ENCODE measurements at regions not wholly inside any gene's neighbourhood (a gene's known extent, or its start where the extent isn't known, plus 50 kb on each side); places are given as distances from the start of the nearest gene placed in this dataset.

DNA sequence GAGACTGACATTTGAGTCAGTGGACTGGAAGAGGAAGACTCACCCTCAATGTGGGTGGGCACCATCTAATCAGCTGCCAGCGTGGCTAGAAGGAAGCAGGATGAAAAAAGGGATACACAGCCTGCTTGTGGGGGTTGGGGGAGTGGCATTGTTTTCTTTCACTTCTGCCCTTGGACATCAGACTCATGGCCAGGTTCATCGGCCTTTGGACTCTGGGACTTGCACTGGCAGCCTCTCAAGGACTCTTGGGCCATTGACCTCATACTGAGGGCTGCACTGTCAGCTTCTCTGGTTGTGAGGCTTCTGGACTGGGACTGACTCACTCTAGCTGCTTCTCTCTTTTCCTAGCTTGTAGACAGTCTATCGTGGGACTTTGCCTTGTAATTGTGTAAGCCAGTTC lies 374.9 kb downstream of the TLE1 start:
- no peak for FAIRE-seq
- no peaks in the 10 kb centered on the region for H3K9me1 ChIP-seq (ENCODE audit: control insufficient read depth, extremely low read depth, insufficient read depth, low read length)
- no peaks in the 10 kb centered on the region for H3K4me1 ChIP-seq (ENCODE audit: control insufficient read depth, extremely low read depth, insufficient read depth, low read length)
- H3K4me3 ChIP-seq (ENCODE audit: control insufficient read depth in 2 of 3, extremely low read depth in 1 of 3, insufficient read depth in 2 of 3, low read depth in 1 of 3, low read length in 3 of 3): no peak overlapping the region
- no peak overlapping the region for H3K27ac ChIP-seq (ENCODE audit: control insufficient read depth, insufficient read depth, low read length)
- TF ChIP-seq, protein P1, sequence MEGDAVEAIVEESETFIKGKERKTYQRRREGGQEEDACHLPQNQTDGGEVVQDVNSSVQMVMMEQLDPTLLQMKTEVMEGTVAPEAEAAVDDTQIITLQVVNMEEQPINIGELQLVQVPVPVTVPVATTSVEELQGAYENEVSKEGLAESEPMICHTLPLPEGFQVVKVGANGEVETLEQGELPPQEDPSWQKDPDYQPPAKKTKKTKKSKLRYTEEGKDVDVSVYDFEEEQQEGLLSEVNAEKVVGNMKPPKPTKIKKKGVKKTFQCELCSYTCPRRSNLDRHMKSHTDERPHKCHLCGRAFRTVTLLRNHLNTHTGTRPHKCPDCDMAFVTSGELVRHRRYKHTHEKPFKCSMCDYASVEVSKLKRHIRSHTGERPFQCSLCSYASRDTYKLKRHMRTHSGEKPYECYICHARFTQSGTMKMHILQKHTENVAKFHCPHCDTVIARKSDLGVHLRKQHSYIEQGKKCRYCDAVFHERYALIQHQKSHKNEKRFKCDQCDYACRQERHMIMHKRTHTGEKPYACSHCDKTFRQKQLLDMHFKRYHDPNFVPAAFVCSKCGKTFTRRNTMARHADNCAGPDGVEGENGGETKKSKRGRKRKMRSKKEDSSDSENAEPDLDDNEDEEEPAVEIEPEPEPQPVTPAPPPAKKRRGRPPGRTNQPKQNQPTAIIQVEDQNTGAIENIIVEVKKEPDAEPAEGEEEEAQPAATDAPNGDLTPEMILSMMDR (optimal IDR thresholded peaks at IDR 0.05 in 1 of 3, IDR thresholded peaks at IDR 0.05 in 1 of 3, conservative IDR thresholded peaks at IDR 0.05 in 1 of 3; ENCODE audit: extremely low read depth in 1 of 3, insufficient read depth in 2 of 3, low read length in 3 of 3): no peak
- no peak for TF ChIP-seq EZH2 (IDR thresholded peaks at IDR 0.05; ENCODE audit: low read length)
- H4K20me1 ChIP-seq (ENCODE audit: control insufficient read depth, extremely low read depth, insufficient read depth, low read length): no peaks in the 10 kb centered on the region
- H3K79me2 ChIP-seq (ENCODE audit: control insufficient read depth, insufficient read depth, low read length): no peaks in the 10 kb centered on the region
- H3K9ac ChIP-seq (ENCODE audit: control insufficient read depth, extremely low read depth, insufficient read depth, low read length): no peak overlapping the region
- no peaks in the 10 kb centered on the region for H3K27me3 ChIP-seq (ENCODE audit: control insufficient read depth, extremely low read depth, insufficient read depth, low read length)
- no peaks in the 10 kb centered on the region for H3K9me3 ChIP-seq (ENCODE audit: control insufficient read depth, low read depth, low read length)
- dilution Hi-C loops (cut with MboI; ENCODE audit: extremely low pct_ligation_motif_present, low sequenced_read_pairs): no loop called here
- no peak overlapping the region for H2AFZ ChIP-seq (ENCODE audit: control insufficient read depth, low read length)
- no peak for DNase-seq (ENCODE audit: low read depth, low spot score)
- H3K36me3 ChIP-seq (ENCODE audit: control insufficient read depth in 2 of 2, extremely low read depth in 1 of 2, insufficient read depth in 2 of 2, low read length in 2 of 2): no peaks in the 10 kb centered on the region
- H3K4me2 ChIP-seq (ENCODE audit: control insufficient read depth, extremely low read depth, insufficient read depth, low read depth, low read length): no peak overlapping the region

DNA sequence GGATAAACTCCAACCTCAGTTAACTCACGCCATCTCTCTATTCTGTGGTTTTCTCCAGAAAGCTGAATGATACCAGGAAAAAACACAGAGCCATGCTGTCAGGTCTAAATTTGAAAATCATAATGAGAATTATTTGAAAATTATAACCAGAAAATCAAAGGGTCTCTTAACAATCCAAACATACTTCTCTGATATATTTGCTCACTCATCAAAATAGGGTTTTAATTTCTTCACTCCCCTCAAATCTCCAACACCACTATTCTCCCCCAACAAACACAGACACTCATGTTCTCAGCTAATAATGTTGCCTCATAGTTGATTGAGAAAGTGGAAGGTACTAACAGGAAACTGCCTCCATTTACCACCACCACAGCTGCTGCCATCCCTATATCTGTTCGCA lies 375.5 kb downstream of the TLE1 start:
- H3K27ac ChIP-seq (ENCODE audit: control insufficient read depth, insufficient read depth, low read length): no peak overlapping the region
- H2AFZ ChIP-seq (ENCODE audit: control insufficient read depth, low read length): no peak overlapping the region
- H4K20me1 ChIP-seq (ENCODE audit: control insufficient read depth, extremely low read depth, insufficient read depth, low read length): no peaks in the 10 kb centered on the region
- no peaks in the 10 kb centered on the region for H3K79me2 ChIP-seq (ENCODE audit: control insufficient read depth, insufficient read depth, low read length)
- no peaks in the 10 kb centered on the region for H3K36me3 ChIP-seq (ENCODE audit: control insufficient read depth in 2 of 2, extremely low read depth in 1 of 2, insufficient read depth in 2 of 2, low read length in 2 of 2)
- H3K27me3 ChIP-seq (ENCODE audit: control insufficient read depth, extremely low read depth, insufficient read depth, low read length): no peaks in the 10 kb centered on the region
- H3K4me2 ChIP-seq (ENCODE audit: control insufficient read depth, extremely low read depth, insufficient read depth, low read depth, low read length): no peak overlapping the region
- FAIRE-seq (no peak), DNase-seq (ENCODE audit: low read depth, low spot score) (no peak)
- no peak overlapping the region for H3K4me3 ChIP-seq (ENCODE audit: control insufficient read depth in 2 of 3, extremely low read depth in 1 of 3, insufficient read depth in 2 of 3, low read depth in 1 of 3, low read length in 3 of 3)
- dilution Hi-C loops (cut with MboI; ENCODE audit: extremely low pct_ligation_motif_present, low sequenced_read_pairs): no loop called here
- H3K4me1 ChIP-seq (ENCODE audit: control insufficient read depth, extremely low read depth, insufficient read depth, low read length): no peaks in the 10 kb centered on the region
- no peak for TF ChIP-seq EZH2 (IDR thresholded peaks at IDR 0.05; ENCODE audit: low read length)
- TF ChIP-seq, protein P1 (optimal IDR thresholded peaks at IDR 0.05 in 1 of 3, IDR thresholded peaks at IDR 0.05 in 1 of 3, conservative IDR thresholded peaks at IDR 0.05 in 1 of 3; ENCODE audit: extremely low read depth in 1 of 3, insufficient read depth in 2 of 3, low read length in 3 of 3): no peak
- no peak overlapping the region for H3K9ac ChIP-seq (ENCODE audit: control insufficient read depth, extremely low read depth, insufficient read depth, low read length)
- no peaks in the 10 kb centered on the region for H3K9me3 ChIP-seq (ENCODE audit: control insufficient read depth, low read depth, low read length)
- H3K9me1 ChIP-seq (ENCODE audit: control insufficient read depth, extremely low read depth, insufficient read depth, low read length): no peaks in the 10 kb centered on the region
